IMR-90 (cell line): ENCODE measurements at regions not wholly inside any gene's neighbourhood (a gene's known extent, or its start where the extent isn't known, plus 50 kb on each side); places are given as distances from the start of the nearest gene placed in this dataset.
"Not testable (repeated sequence)": the region's sequence is repeated elsewhere in the genome, so short reads cannot be mapped to it uniquely, and the experiment has no call there.

Experiments
- ATAC-seq: fragments of 200-7000 bp; cut with Tn5 transposase; 2 replicates; pipeline ENCODE4 v1.9.1; 2020; ENCODE audit warnings: low read depth, mild to moderate bottlenecking, moderate library complexity
- BruUV-seq: library from RNA; stranded (reverse); fragments of 400-500 nt; replicated peaks from 2 replicates; lab custom pipeline; 2021; lab: Mats Ljungman, UMichigan
- CTCF ChIA-PET: fragments of 300-600 bp; formaldehyde crosslinking; extraction: SDS; loops from one replicate; lab custom pipeline; 2021; ENCODE audit warnings: antibody characterized with exemption; lab: Yijun Ruan, JAX
- POLR2A ChIA-PET: fragments of 300-600 bp; sonication (Branson Sonifier 250); formaldehyde crosslinking; loops from one replicate; lab custom pipeline; 2022; ENCODE audit warnings: antibody characterized with exemption; ENCODE audit not compliant: unreplicated experiment; lab: Charles Lee
- DNase-seq: peaks from one replicate; pipeline ENCODE4 v3.0.0; 2013
- H2AFZ ChIP-seq: replicated peaks from 2 replicates; pipeline ENCODE3; 2013; ENCODE audit warnings: low read length, mild to moderate bottlenecking; ENCODE audit not compliant: poor library complexity
- H2AK5ac ChIP-seq: 2 replicates; pipeline ENCODE4 v1.6.1; 2013; ENCODE audit warnings: low read depth, low read length, inconsistent platforms
- H2AK9ac ChIP-seq: replicated peaks from 2 replicates; pipeline ENCODE3; 2013; ENCODE audit warnings: mild to moderate bottlenecking, low read depth, low read length, moderate library complexity; ENCODE audit not compliant: poor library complexity
- H2BK120ac ChIP-seq: 2 replicates; pipeline ENCODE4 v1.6.1; 2013; ENCODE audit warnings: low read depth, low read length, inconsistent platforms
- H2BK15ac ChIP-seq: 3 replicates; pipeline ENCODE4 v1.6.1; 2013; ENCODE audit warnings: low read depth, low read length, inconsistent platforms
- H2BK20ac ChIP-seq: 2 replicates; pipeline ENCODE4 v1.6.1; 2013; ENCODE audit warnings: low read depth, mild to moderate bottlenecking, inconsistent platforms, low read length, moderate library complexity
- H2BK5ac ChIP-seq: 2 replicates; pipeline ENCODE4 v1.6.1; 2013; ENCODE audit warnings: mild to moderate bottlenecking, low read depth, low read length, inconsistent platforms; ENCODE audit not compliant: poor library complexity, severe bottlenecking
- H3K14ac ChIP-seq: replicated peaks from 2 replicates; pipeline ENCODE4 v1.6.1; 2013; ENCODE audit warnings: low read depth, low read length, inconsistent platforms
- H3K18ac ChIP-seq: 2 replicates; pipeline ENCODE4 v1.6.1; 2013; ENCODE audit warnings: low read depth, low read length, control low read depth
- H3K23ac ChIP-seq: 2 replicates; pipeline ENCODE4 v1.6.1; 2013; ENCODE audit warnings: low read depth, low read length, inconsistent platforms
- H3K27ac ChIP-seq: 2 replicates; pipeline ENCODE4 v1.5.1; 2013; ENCODE audit warnings: mild to moderate bottlenecking, control low read depth, low read length; ENCODE audit not compliant: insufficient read depth
- H3K27me3 ChIP-seq: 2 replicates; pipeline ENCODE4 v1.6.1; 2013; ENCODE audit warnings: low read length; ENCODE audit not compliant: control insufficient read depth, insufficient read depth
- H3K36me3 ChIP-seq: 2 replicates; pipeline ENCODE4 v1.6.1; 2013; ENCODE audit warnings: low read length, mixed read lengths; ENCODE audit not compliant: control insufficient read depth, insufficient read depth
- H3K4ac ChIP-seq: 2 replicates; pipeline ENCODE4 v1.6.1; 2013; ENCODE audit warnings: low read depth, low read length, inconsistent platforms
- H3K4me1 ChIP-seq: 2 replicates; pipeline ENCODE4 v1.6.1; 2013; ENCODE audit warnings: low read length, mixed read lengths; ENCODE audit not compliant: control insufficient read depth, insufficient read depth
- H3K4me2 ChIP-seq: 2 replicates; pipeline ENCODE4 v1.6.1; 2013; ENCODE audit warnings: low read depth, mild to moderate bottlenecking, control low read depth, low read length, moderate library complexity
- H3K4me3 ChIP-seq: 2 replicates; pipeline ENCODE4 v1.5.1; 2013; ENCODE audit warnings: low read depth, mild to moderate bottlenecking, control low read depth, low read length, moderate library complexity; ENCODE audit not compliant: insufficient read depth
- H3K56ac ChIP-seq: 2 replicates; pipeline ENCODE4 v1.6.1; 2013; ENCODE audit warnings: low read length, inconsistent platforms; ENCODE audit not compliant: insufficient read depth; ENCODE audit errors: extremely low read depth
- H3K79me1 ChIP-seq, 2 experiments: 2 replicates each; pipeline ENCODE4 v1.6.1; 2013; ENCODE audit warnings: low read length in 2 of 2, inconsistent platforms in 1 of 2, low read depth in 1 of 2
- H3K9ac ChIP-seq: 2 replicates; pipeline ENCODE4 v1.6.1; 2013; ENCODE audit warnings: low read depth, low read length, control low read depth
- H3K9me1 ChIP-seq: 2 replicates; pipeline ENCODE4 v1.6.1; 2013; ENCODE audit warnings: low read length, inconsistent platforms; ENCODE audit not compliant: insufficient read depth
- H3K9me3 ChIP-seq: 2 replicates; pipeline ENCODE4 v1.6.1; 2013; ENCODE audit warnings: low read length; ENCODE audit not compliant: control insufficient read depth, insufficient read depth
- H4K20me1 ChIP-seq: 2 replicates; pipeline ENCODE4 v1.6.1; 2013; ENCODE audit warnings: low read length, inconsistent platforms; ENCODE audit not compliant: insufficient read depth
- H4K5ac ChIP-seq: 2 replicates; pipeline ENCODE4 v1.6.1; 2013; ENCODE audit warnings: mild to moderate bottlenecking, low read depth, low read length, control low read depth
- H4K8ac ChIP-seq, 2 experiments: 2 replicates each; pipeline ENCODE4 v1.6.1; 2013; ENCODE audit warnings: low read depth in 2 of 2, low read length in 2 of 2, control low read depth in 1 of 2, inconsistent platforms in 1 of 2
- H4K91ac ChIP-seq: 2 replicates; pipeline ENCODE4 v1.6.1; 2013; ENCODE audit warnings: low read depth, low read length, inconsistent platforms; ENCODE audit not compliant: insufficient read depth
- WGBS, 2 experiments: methylation state at CpG; one replicate each; pipeline versions ENCODE4 v1.1.5 to v1.1.7; 2013; ENCODE audit warnings: missing lambda C conversion rate in 2 of 2; ENCODE audit not compliant: insufficient read length in 1 of 2; ENCODE audit errors: extremely low coverage in 2 of 2; 5-methylcytosine and 5-hydroxymethylcytosine counted together
- dilution Hi-C: fragments of 300-500 bp; cut with HindIII; formaldehyde crosslinking; loops from one replicate; pipeline ENCODE4 v1.14.3; 2018; ENCODE audit warnings: low sequenced_read_pairs; ENCODE audit not compliant: unreplicated experiment
- in situ Hi-C: fragments of 300-500 bp; cut with MboI; formaldehyde crosslinking; loops from 3 replicates; pipeline ENCODE4 v1.14.3; 2019; ENCODE audit warnings: low sequenced_read_pairs, inconsistent platforms, mixed read lengths
- intact Hi-C: fragments of 100-400 bp; cut with micrococcal nuclease; formaldehyde crosslinking; loops from 2 replicates; pipeline ENCODE4 v1.10.0; 2022

GRCh38 chr15:22158243-22158642, 77.9 kb downstream of the OR4M2 start:
- H3K4me2 ChIP-seq, H3K18ac ChIP-seq, H3K4me3 ChIP-seq, H4K20me1 ChIP-seq, H4K8ac ChIP-seq, POLR2A ChIA-PET, H3K56ac ChIP-seq, H2BK15ac ChIP-seq, H3K36me3 ChIP-seq, CTCF ChIA-PET, H3K27ac ChIP-seq, H3K14ac ChIP-seq, H4K91ac ChIP-seq, dilution Hi-C loops, BruUV-seq, H4K5ac ChIP-seq, H3K79me1 ChIP-seq, H3K9me3 ChIP-seq, H3K4me1 ChIP-seq, H2BK5ac ChIP-seq, H2AK9ac ChIP-seq, H2BK120ac ChIP-seq, DNase-seq, H2AK5ac ChIP-seq, H3K9ac ChIP-seq, H2AFZ ChIP-seq, intact Hi-C loops, ATAC-seq, H3K4ac ChIP-seq, H2BK20ac ChIP-seq, H3K9me1 ChIP-seq, in situ Hi-C loops, H3K27me3 ChIP-seq, H3K23ac ChIP-seq: not testable (repeated sequence)
- WGBS, 2 experiments, result no CpG with 5 or more reads among the region's 6 CpGs

DNA sequence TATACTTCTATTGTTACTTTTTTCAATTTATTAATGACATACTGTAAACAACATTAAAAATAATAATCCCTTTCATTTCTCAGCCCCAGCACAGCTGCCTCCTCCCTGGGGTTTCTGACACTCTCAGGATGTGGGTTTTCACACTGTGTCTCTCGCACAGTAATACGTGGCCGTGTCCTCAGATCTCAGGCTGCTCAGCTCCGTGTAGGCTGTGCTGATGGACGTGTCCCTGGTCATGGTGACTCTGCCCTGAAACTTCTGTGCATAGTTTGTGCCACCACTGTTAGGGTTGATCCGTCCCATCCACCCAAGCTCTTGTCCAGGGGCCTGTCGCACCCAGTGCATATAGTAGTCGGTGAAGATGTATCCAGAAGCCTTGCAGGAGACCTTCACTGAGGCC, 80.0 kb downstream of the OR4M2 start:
- H2BK15ac ChIP-seq, intact Hi-C loops, H3K9ac ChIP-seq, H3K4ac ChIP-seq, H2AK9ac ChIP-seq, dilution Hi-C loops, BruUV-seq, DNase-seq, POLR2A ChIA-PET, H4K5ac ChIP-seq, H3K79me1 ChIP-seq, H3K4me1 ChIP-seq, H3K27ac ChIP-seq, H3K9me3 ChIP-seq, H4K20me1 ChIP-seq, H2AFZ ChIP-seq, H3K4me2 ChIP-seq, H2BK20ac ChIP-seq, CTCF ChIA-PET, H4K91ac ChIP-seq, H2AK5ac ChIP-seq, H3K27me3 ChIP-seq, H3K18ac ChIP-seq, H3K56ac ChIP-seq, H3K14ac ChIP-seq, H3K4me3 ChIP-seq, H4K8ac ChIP-seq, H2BK120ac ChIP-seq, H2BK5ac ChIP-seq, H3K36me3 ChIP-seq, in situ Hi-C loops, H3K23ac ChIP-seq, H3K9me1 ChIP-seq, ATAC-seq: not testable (repeated sequence)
- no CpG with 5 or more reads among the region's 8 CpGs for WGBS, 2 experiments
